HFFc6 (cell line): ENCODE measurements at regions not wholly inside any gene's neighbourhood (a gene's known extent, or its start where the extent isn't known, plus 50 kb on each side); places are given as distances from the start of the nearest gene placed in this dataset.

ENCODE experiments used
- DNase-seq: peaks from one replicate; pipeline ENCODE4 v3.0.0-alpha.2; 2018
- H3K27ac Mint-ChIP-seq: 2 replicates; pipeline ENCODE4 v1.8.0; 2020; ENCODE audit warnings: mild to moderate bottlenecking, mixed read lengths
- H3K27me3 Mint-ChIP-seq: 2 replicates; pipeline ENCODE4 v1.8.0; 2021; ENCODE audit warnings: mild to moderate bottlenecking, moderate library complexity, mixed read lengths; ENCODE audit not compliant: insufficient read depth
- H3K36me3 Mint-ChIP-seq: 2 replicates; pipeline ENCODE4 v1.8.0; 2021; ENCODE audit warnings: low read depth, mixed read lengths
- H3K4me1 Mint-ChIP-seq: 2 replicates; pipeline ENCODE4 v1.8.0; 2020; ENCODE audit warnings: low read depth, mixed read lengths
- H3K4me3 Mint-ChIP-seq: 2 replicates; pipeline ENCODE4 v1.8.0; 2020; ENCODE audit warnings: mild to moderate bottlenecking, moderate library complexity, mixed read lengths
- H3K9me3 Mint-ChIP-seq: 2 replicates; pipeline ENCODE4 v1.8.0; 2020; ENCODE audit warnings: mild to moderate bottlenecking, mixed read lengths
- TF ChIP-seq, protein P1 (sequence below): fragments of 200-600 bp; sonication (generic); IDR thresholded peaks from 2 replicates; pipeline ENCODE4 v1.5.0; 2021; ENCODE audit warnings: antibody characterized with exemption, mild to moderate bottlenecking

DNA sequence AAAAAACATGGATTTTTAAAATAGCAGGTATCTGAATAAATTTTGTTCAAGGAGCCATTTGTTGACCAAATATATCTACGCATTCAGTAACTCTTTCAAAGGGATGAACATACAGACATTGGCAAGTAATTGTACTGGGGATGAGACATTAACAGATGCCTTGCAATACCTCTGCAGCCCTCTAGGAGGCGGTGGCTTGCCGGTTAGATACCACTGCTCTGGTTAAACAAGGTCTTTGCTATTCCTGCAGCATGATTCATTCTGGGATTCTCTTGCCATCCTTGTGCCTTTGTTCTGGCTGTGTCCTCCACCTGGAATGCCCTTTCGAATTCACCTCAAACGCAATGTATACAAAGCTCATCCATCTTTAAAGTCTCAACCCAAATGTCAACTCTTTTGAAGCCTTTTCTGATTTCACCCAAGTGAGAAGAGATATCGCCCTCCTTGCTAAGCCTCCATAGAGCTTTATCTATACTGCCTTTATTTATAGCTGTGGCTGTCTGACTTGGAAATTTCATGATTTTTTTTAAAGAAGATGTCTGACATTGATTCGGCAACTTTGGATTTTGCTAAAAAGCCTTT lies 131.0 kb upstream of the SRRM4 start:
- Mint-ChIP-seq H3K4me3 (no peak overlapping the region), H3K27me3 (peaks cover 1% of the 10 kb centered on the region; the same call in 1 of the 2 replicates), H3K9me3 (peaks cover 25% of the 10 kb centered on the region), H3K36me3 (no peaks in the 10 kb centered on the region), H3K27ac (no peak overlapping the region), H3K4me1 (no peaks in the 10 kb centered on the region)
- no peak for DNase-seq
- TF ChIP-seq, protein P1, sequence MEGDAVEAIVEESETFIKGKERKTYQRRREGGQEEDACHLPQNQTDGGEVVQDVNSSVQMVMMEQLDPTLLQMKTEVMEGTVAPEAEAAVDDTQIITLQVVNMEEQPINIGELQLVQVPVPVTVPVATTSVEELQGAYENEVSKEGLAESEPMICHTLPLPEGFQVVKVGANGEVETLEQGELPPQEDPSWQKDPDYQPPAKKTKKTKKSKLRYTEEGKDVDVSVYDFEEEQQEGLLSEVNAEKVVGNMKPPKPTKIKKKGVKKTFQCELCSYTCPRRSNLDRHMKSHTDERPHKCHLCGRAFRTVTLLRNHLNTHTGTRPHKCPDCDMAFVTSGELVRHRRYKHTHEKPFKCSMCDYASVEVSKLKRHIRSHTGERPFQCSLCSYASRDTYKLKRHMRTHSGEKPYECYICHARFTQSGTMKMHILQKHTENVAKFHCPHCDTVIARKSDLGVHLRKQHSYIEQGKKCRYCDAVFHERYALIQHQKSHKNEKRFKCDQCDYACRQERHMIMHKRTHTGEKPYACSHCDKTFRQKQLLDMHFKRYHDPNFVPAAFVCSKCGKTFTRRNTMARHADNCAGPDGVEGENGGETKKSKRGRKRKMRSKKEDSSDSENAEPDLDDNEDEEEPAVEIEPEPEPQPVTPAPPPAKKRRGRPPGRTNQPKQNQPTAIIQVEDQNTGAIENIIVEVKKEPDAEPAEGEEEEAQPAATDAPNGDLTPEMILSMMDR, result peak; percentile 70

GRCh38 chr12:118851891-118852290 lies 129.4 kb upstream of the SRRM4 start:
- TF ChIP-seq, protein P1, result no peak
- peaks cover 18% of the 10 kb centered on the region for H3K9me3 Mint-ChIP-seq
- no peak overlapping the region for H3K4me3 Mint-ChIP-seq
- peaks cover 1% of the 10 kb centered on the region; the same call in 1 of the 2 replicates for H3K27me3 Mint-ChIP-seq
- H3K4me1 Mint-ChIP-seq, result no peaks in the 10 kb centered on the region
- no peak overlapping the region for H3K27ac Mint-ChIP-seq
- no peak for DNase-seq
- no peaks in the 10 kb centered on the region for H3K36me3 Mint-ChIP-seq

- Mint-ChIP-seq H3K9me3 (peaks cover 24% of the 10 kb centered on the region), H3K4me1 (no peaks in the 10 kb centered on the region), H3K4me3 (no peak overlapping the region), H3K36me3 (no peaks in the 10 kb centered on the region), H3K27me3 (peaks cover 1% of the 10 kb centered on the region; the same call in 1 of the 2 replicates), H3K27ac (no peak overlapping the region)
- no peak for DNase-seq
- TF ChIP-seq, protein P1, result peak; percentile 30; the same call in 1 of the 2 replicates
Measured at GRCh38 chr12:118853634-118854033, 127.7 kb upstream of the SRRM4 start.

- Mint-ChIP-seq H3K4me1 (no peaks in the 10 kb centered on the region), H3K4me3 (no peak overlapping the region), H3K36me3 (no peaks in the 10 kb centered on the region), H3K9me3 (peaks cover 36% of the 10 kb centered on the region), H3K27me3 (peaks cover 1% of the 10 kb centered on the region; the same call in 1 of the 2 replicates), H3K27ac (no peak overlapping the region)
- no peak for DNase-seq
- TF ChIP-seq, protein P1, result no peak
Measured at GRCh38 chr12:118855858-118856257, 125.5 kb upstream of the SRRM4 start.

- Mint-ChIP-seq H3K4me1 (no peaks in the 10 kb centered on the region), H3K9me3 (peaks cover 44% of the 10 kb centered on the region), H3K27ac (no peak overlapping the region), H3K36me3 (peaks cover 6% of the 10 kb centered on the region; the same call in 1 of the 2 replicates), H3K27me3 (no peaks in the 10 kb centered on the region; the same call in 1 of the 2 replicates), H3K4me3 (no peak overlapping the region)
- TF ChIP-seq, protein P1, result no peak
- no peak for DNase-seq
Measured at GRCh38 chr12:118866346-118866745, 115.0 kb upstream of the SRRM4 start.
